ENCODE measurements at regions not wholly inside any gene's neighbourhood (a gene's known extent, or its start where the extent isn't known, plus 50 kb on each side); places are given as distances from the start of the nearest gene placed in this dataset.

DNA sequence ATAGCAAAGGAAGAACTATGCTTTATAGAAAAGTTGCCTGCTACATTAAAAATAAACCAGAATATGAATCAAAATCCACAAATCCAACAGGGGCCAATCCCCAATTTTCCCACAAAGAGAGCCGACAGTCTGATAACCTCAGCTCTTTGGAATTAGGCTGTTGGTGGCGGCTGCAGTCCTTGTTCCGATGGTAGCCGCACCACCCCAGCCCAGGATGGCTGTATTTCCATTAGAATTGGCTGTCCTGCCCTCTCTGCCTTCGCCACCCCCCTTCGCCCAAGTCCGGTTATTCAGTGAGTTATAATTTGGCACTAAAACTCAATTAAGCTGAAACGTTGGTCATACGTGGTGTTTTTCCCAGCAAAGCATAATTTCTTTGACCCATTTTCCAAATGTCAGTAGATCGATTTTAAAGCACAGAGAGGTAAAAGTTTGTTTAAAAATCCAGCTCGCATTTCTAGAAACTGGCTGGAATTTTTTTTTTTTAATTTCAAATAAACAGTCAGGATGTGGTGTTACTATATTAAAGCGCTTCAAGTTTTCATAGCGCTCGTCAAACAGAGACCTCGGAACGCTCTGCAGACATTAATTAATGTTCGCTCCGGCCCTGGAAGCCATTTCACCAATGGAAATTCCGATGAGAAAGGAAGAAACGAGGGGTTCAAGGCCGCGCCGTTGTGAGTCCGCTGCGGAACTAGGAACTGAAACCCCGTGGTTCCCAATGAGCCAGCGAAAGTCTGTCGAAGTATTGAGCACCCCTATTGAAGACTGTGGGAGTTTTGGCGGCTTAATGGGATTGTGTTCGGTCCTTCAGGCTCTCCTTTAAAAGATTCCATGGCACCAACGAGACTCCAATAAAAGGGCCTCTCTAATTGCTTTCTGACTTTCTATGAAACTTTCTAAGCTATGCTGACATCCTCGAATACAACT lies 104.8 kb upstream of the DIO3 start:
- ATAC-seq (ENCODE audit: low FRiP score) (no peak), DNase-seq (peak in 1 of 2 donors; percentile 51)
- Histone ChIP-seq H3K9me3 (ENCODE audit: control insufficient read depth, low read length) (no peaks in the 10 kb centered on the region), H3K27ac (ENCODE audit: low read depth in 1 of 2, low read length in 2 of 2) (no peak overlapping the region), H3K27me3 (ENCODE audit: control insufficient read depth in 1 of 2, insufficient read depth in 2 of 2, low read length in 1 of 2) (no peaks in the 10 kb centered on the region), H3K36me3 (ENCODE audit: control insufficient read depth in 1 of 2, insufficient read depth in 2 of 2, low read length in 1 of 2) (no peaks in the 10 kb centered on the region), H3K4me1 (ENCODE audit: control insufficient read depth in 1 of 2, insufficient read depth in 2 of 2, low read length in 2 of 2) (no peaks in the 10 kb centered on the region), H3K4me3 (ENCODE audit: low read length in 2 of 2) (no peak overlapping the region)
- intact Hi-C loops (cut with DNase I), result no loop called here
- WGBS, 2 donors, result 8 to 11% methylated on average over 32 of the region's 32 CpGs

DNA sequence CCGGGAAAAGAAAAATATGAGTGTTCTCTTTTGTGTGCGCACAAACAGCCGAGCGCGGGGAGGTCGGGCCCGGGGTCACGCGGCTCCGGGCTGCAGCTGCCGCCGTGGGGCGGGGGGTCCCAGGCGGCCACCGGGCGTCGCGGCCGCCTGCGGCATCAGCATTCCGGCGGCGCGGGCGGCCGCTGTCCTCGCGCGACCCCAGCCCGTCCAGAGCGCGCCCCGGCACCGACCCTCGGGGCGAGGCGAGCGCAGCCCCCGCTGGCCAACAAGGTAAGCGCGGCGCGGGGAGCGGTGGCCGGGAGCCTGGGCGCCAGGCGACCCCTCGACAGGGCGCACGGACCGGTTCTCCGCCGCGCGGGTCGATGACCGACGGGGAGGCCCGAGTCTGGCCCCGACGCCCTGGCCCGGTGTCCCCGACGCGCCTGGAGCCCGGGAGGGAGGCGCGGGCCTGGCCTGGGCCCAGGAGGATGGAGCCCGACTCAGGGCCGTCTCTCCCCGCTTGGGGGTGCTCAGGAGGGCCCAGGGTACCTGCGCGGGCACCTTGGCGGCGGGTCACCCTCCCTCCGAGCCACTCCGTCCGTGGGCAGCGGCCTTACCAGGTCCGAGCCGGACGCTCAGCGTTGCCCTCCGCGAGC lies 103.9 kb upstream of the DIO3 start:
- Histone ChIP-seq H3K9me3 (ENCODE audit: control insufficient read depth, low read length) (no peaks in the 10 kb centered on the region), H3K4me3 (ENCODE audit: low read length in 2 of 2) (no peak overlapping the region), H3K4me1 (ENCODE audit: control insufficient read depth in 1 of 2, insufficient read depth in 2 of 2, low read length in 2 of 2) (no peaks in the 10 kb centered on the region), H3K27ac (ENCODE audit: low read depth in 1 of 2, low read length in 2 of 2) (no peak overlapping the region), H3K36me3 (ENCODE audit: control insufficient read depth in 1 of 2, insufficient read depth in 2 of 2, low read length in 1 of 2) (no peaks in the 10 kb centered on the region), H3K27me3 (ENCODE audit: control insufficient read depth in 1 of 2, insufficient read depth in 2 of 2, low read length in 1 of 2) (no peaks in the 10 kb centered on the region)
- intact Hi-C loops (cut with DNase I), result no loop called here
- WGBS, 2 donors, result 5% methylated on average over 52 to 85 of the region's 85 CpGs
- DNase-seq (peak in 1 of 2 donors; percentile 76), ATAC-seq (ENCODE audit: low FRiP score) (no peak)

DNA sequence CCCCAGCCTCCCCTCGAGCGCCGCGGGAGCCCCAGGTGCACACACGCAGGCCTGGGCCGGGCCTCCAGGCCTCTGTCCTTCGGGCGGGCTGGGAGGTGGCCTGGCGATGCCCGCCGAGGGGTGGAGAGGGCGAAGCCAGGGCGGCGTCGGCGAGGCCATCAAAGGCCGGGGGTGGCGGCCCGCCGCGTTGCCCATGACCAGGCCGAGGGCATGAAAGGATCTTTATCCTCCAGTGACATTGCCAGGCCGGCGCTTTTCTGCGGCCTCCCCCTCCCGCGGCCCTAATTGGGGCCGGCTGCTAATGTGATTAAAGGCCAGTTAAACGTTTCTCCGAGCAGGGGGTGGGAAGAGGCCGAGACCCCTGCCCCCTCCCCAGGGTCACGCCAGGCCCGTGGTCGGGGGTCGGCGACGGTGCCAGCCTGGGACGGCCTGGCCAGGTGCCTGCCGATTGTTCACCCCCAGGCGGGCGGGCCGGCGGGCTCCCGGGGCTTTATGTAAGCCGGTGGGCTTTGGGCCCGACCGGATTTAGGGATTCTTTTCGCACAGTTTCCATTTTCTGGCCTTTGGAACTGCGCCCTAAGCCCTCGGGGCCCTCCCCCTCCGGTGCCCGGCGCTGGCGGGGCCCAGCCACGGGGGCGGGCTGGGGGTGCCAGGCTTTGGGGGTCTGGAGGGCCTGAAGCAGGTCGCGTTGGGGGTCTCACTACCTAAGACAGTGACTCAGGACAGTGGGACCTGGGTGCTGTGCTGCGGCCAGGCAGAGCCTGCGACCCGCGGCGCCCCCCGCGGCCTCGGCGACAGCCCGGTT lies 103.2 kb upstream of the DIO3 start:
- peak in 1 of 2 donors; percentile 69 for DNase-seq
- Histone ChIP-seq H3K4me1 (ENCODE audit: control insufficient read depth in 1 of 2, insufficient read depth in 2 of 2, low read length in 2 of 2) (no peaks in the 10 kb centered on the region), H3K4me3 (ENCODE audit: low read length in 2 of 2) (no peak overlapping the region), H3K27me3 (ENCODE audit: control insufficient read depth in 1 of 2, insufficient read depth in 2 of 2, low read length in 1 of 2) (no peaks in the 10 kb centered on the region), H3K27ac (ENCODE audit: low read depth in 1 of 2, low read length in 2 of 2) (no peak overlapping the region), H3K9me3 (ENCODE audit: control insufficient read depth, low read length) (no peaks in the 10 kb centered on the region), H3K36me3 (ENCODE audit: control insufficient read depth in 1 of 2, insufficient read depth in 2 of 2, low read length in 1 of 2) (no peaks in the 10 kb centered on the region)
- ATAC-seq (ENCODE audit: low FRiP score), result no peak
- intact Hi-C loops (cut with DNase I), result no loop called here
- 5 to 6% methylated on average over 58 to 68 of the region's 68 CpGs for WGBS, 2 donors

DNA sequence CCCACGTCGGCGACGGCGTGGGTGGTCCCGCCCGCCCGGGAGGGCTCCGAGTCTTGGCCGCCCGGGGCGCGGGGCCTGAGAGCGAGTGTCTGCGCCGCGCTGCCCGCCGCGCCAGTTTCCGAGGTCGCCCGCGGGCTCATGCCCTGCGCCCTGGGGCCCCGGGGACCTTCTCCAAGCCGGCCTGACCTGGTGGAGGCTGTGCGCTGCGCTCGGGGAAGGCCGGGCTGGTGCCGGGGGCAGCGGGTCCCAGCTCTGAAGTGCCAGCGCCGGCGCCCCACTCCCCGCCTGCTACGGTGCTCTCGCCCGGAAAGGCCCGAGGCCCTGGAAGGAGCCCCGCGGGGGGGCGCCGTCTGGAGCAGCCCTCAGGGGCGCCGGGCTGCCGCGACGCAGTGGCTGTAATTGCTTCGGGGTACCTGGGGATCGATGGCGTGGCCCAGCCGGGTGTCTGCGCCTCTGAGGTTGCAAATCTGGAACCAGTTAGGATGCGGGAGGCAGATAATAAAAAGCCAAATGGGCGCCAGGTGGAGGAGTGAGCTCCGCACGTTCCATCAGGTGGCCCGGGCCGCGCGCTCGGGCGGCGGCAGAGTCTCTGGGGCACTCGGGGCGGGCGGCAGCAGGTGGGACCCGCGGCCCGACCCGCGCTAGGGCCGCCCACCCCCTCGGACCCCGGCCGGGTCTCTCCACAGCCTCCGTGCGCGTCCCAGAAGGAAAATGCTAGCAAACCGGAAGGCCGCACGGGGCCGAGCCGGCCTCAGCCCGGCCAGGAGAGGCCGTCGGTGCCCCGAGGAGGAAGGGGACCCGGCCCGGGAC lies 102.3 kb upstream of the DIO3 start:
- H3K27me3 ChIP-seq (ENCODE audit: control insufficient read depth in 1 of 2, insufficient read depth in 2 of 2, low read length in 1 of 2), result no peaks in the 10 kb centered on the region
- H3K36me3 ChIP-seq (ENCODE audit: control insufficient read depth in 1 of 2, insufficient read depth in 2 of 2, low read length in 1 of 2), result no peaks in the 10 kb centered on the region
- intact Hi-C loops (cut with DNase I), result no loop called here
- WGBS, 2 donors, result 2% methylated on average over 76 to 92 of the region's 92 CpGs
- H3K4me1 ChIP-seq (ENCODE audit: control insufficient read depth in 1 of 2, insufficient read depth in 2 of 2, low read length in 2 of 2), result no peaks in the 10 kb centered on the region
- peak in 1 of 2 donors; percentile 73 for DNase-seq
- ATAC-seq (ENCODE audit: low FRiP score), result no peak
- H3K27ac ChIP-seq (ENCODE audit: low read depth in 1 of 2, low read length in 2 of 2), result no peak overlapping the region
- H3K4me3 ChIP-seq (ENCODE audit: low read length in 2 of 2), result no peak overlapping the region
- no peaks in the 10 kb centered on the region for H3K9me3 ChIP-seq (ENCODE audit: control insufficient read depth, low read length)

DNA sequence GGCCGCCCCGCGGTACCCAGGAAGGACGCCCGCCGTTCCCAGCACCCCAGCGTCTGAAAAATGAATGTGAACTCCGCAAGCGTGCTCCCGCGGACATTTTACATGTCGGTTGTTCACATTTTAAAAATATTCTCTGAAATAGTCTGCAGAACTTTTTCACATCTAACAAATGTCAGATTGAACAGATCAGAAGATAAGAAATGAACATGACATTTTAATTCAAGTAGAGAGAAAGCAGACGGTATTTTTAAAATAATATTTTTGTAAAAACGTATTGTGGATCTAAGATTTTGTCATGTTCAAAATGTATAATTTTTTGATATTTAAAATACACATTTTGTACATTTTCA lies 101.8 kb upstream of the DIO3 start:
- WGBS, 2 donors, result 13 to 14% methylated on average over 14 of the region's 14 CpGs
- no peak for ATAC-seq (ENCODE audit: low FRiP score)
- intact Hi-C loops (cut with DNase I), result no loop called here
- Histone ChIP-seq H3K36me3 (ENCODE audit: control insufficient read depth in 1 of 2, insufficient read depth in 2 of 2, low read length in 1 of 2) (no peaks in the 10 kb centered on the region), H3K9me3 (ENCODE audit: control insufficient read depth, low read length) (no peaks in the 10 kb centered on the region), H3K27ac (ENCODE audit: low read depth in 1 of 2, low read length in 2 of 2) (no peak overlapping the region), H3K27me3 (ENCODE audit: control insufficient read depth in 1 of 2, insufficient read depth in 2 of 2, low read length in 1 of 2) (no peaks in the 10 kb centered on the region), H3K4me3 (ENCODE audit: low read length in 2 of 2) (no peak overlapping the region), H3K4me1 (ENCODE audit: control insufficient read depth in 1 of 2, insufficient read depth in 2 of 2, low read length in 2 of 2) (no peaks in the 10 kb centered on the region)
- no peak for DNase-seq

DNA sequence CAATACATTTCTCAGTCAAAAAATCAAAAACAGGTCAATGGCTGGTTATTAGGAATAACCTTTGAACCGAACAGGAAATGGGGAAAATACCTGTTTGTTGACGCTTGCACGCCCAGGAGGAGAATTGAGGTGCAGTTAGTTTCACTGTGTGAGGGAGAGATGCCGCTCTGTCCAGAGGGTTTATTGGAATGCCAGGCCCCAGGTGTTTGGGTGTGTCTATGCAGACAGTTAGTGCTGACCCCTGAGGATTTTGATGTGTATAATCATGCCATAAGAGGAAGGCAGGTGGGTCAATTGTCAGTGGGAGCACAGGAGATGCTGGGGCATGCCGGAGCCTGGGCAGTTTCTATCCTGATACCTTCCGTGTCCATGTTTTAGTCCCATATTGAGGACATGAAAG lies 100.8 kb upstream of the DIO3 start:
- 93 to 95% methylated on average over 6 of the region's 6 CpGs for WGBS, 2 donors
- Histone ChIP-seq H3K27me3 (ENCODE audit: control insufficient read depth in 1 of 2, insufficient read depth in 2 of 2, low read length in 1 of 2) (no peaks in the 10 kb centered on the region), H3K9me3 (ENCODE audit: control insufficient read depth, low read length) (no peaks in the 10 kb centered on the region), H3K4me1 (ENCODE audit: control insufficient read depth in 1 of 2, insufficient read depth in 2 of 2, low read length in 2 of 2) (no peaks in the 10 kb centered on the region), H3K36me3 (ENCODE audit: control insufficient read depth in 1 of 2, insufficient read depth in 2 of 2, low read length in 1 of 2) (no peaks in the 10 kb centered on the region), H3K27ac (ENCODE audit: low read depth in 1 of 2, low read length in 2 of 2) (no peak overlapping the region), H3K4me3 (ENCODE audit: low read length in 2 of 2) (no peak overlapping the region)
- no peak for DNase-seq
- ATAC-seq (ENCODE audit: low FRiP score), result no peak
- intact Hi-C loops (cut with DNase I), result no loop called here

DNA sequence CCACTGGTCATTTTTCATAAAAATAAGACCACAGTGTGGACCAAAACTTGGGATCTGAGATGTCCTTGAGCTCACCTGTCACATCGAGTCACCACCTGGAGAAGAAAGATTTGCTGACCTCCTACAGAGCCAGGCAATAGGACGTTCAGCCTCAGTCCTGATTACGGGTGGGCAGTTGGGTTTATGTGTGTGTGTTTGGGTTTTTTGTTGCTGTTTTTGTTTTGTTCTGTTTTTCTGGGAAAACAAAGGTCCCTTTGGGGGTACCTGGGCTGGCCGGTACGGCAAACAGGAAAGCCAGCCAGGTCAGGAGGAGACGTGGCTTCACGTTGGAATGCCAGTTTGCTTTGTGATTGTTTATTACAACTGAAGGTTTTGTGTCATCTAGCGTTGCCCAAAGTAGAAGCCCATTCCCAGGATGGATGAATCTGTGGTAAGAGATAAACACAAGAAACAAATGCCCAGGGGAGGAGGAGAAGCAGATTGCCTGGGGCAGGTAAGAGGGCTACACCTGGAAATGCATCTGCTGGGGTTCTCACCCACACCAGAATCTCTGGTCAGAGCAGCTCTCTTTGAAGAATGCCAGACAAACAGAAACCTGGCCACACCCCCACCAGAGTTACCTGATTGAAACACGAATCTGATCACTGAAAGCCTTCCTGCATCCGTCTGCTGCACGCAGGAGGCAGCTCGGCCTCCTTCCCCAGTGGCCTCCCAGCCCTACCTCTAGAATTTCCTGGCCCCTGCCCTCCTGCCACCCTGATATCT lies 100.1 kb upstream of the DIO3 start:
- no peak overlapping the region for H3K27ac ChIP-seq (ENCODE audit: low read depth in 1 of 2, low read length in 2 of 2)
- H3K9me3 ChIP-seq (ENCODE audit: control insufficient read depth, low read length), result no peaks in the 10 kb centered on the region
- WGBS, 2 donors, result 89 to 92% methylated on average over 12 of the region's 12 CpGs
- H3K27me3 ChIP-seq (ENCODE audit: control insufficient read depth in 1 of 2, insufficient read depth in 2 of 2, low read length in 1 of 2), result no peaks in the 10 kb centered on the region
- no peaks in the 10 kb centered on the region for H3K36me3 ChIP-seq (ENCODE audit: control insufficient read depth in 1 of 2, insufficient read depth in 2 of 2, low read length in 1 of 2)
- ATAC-seq (ENCODE audit: low FRiP score), result no peak
- intact Hi-C loops (cut with DNase I), result no loop called here
- no peaks in the 10 kb centered on the region for H3K4me1 ChIP-seq (ENCODE audit: control insufficient read depth in 1 of 2, insufficient read depth in 2 of 2, low read length in 2 of 2)
- peak in 1 of 2 donors; percentile 30 for DNase-seq
- no peak overlapping the region for H3K4me3 ChIP-seq (ENCODE audit: low read length in 2 of 2)

DNA sequence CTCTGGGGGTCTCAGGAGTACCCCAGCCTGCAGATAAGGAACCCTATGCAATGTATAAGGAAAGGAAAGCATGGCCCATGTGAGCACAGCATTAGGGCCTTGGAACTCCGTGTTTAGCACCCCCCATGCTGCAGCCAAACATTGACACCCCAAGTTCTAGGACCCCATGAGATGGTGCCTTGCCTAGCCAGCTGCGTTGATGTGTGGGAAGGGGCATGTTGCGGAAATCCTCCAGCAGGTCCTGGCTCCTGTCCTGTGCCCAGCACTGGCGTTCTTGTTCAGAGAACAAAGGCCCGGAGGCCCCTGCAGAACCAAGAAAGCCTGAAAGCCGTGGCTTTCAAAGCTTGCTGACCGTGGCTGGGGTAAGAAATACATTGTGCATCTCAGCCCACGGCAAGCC lies 99.4 kb upstream of the DIO3 start:
- DNase-seq (peak in 1 of 2 donors; percentile 25), ATAC-seq (ENCODE audit: low FRiP score) (no peak)
- H3K36me3 ChIP-seq (ENCODE audit: control insufficient read depth in 1 of 2, insufficient read depth in 2 of 2, low read length in 1 of 2), result no peaks in the 10 kb centered on the region
- no peak overlapping the region for H3K27ac ChIP-seq (ENCODE audit: low read depth in 1 of 2, low read length in 2 of 2)
- no peaks in the 10 kb centered on the region for H3K27me3 ChIP-seq (ENCODE audit: control insufficient read depth in 1 of 2, insufficient read depth in 2 of 2, low read length in 1 of 2)
- H3K9me3 ChIP-seq (ENCODE audit: control insufficient read depth, low read length), result no peaks in the 10 kb centered on the region
- intact Hi-C loops (cut with DNase I), result no loop called here
- no peaks in the 10 kb centered on the region for H3K4me1 ChIP-seq (ENCODE audit: control insufficient read depth in 1 of 2, insufficient read depth in 2 of 2, low read length in 2 of 2)
- no peak overlapping the region for H3K4me3 ChIP-seq (ENCODE audit: low read length in 2 of 2)
- WGBS, 2 donors, result 93 to 94% methylated on average over 8 of the region's 8 CpGs
